ENCODE measurements at regions not wholly inside any gene's neighbourhood (a gene's known extent, or its start where the extent isn't known, plus 50 kb on each side); places are given as distances from the start of the nearest gene placed in this dataset.

DNA sequence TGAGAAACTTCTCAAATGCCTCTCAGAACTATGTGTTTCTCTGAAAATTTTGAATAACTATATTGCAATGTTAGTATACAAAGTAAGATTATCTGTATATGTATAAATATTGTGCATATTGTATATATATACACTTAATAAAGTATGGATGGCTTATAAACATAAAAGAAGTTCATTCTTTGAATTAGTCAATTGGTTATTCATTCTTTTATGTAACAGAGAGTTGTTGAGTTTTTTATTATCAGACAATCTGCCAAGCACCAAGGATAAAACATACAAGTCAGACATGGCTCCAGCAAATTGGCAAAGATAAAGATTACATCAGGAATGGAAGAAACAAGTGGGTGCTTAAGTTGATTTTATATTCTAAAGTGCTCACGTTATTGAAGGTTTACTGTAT lies 289.1 kb upstream of the EYS start:
- no peak for TF ChIP-seq YY1 (IDR thresholded peaks at IDR 0.05; ENCODE audit: low read depth)
- TF ChIP-seq EP300 (IDR thresholded peaks at IDR 0.05; ENCODE audit: borderline replicate concordance), result no peak
- no peak for TF ChIP-seq REST (IDR thresholded peaks at IDR 0.05; ENCODE audit: low read depth)
- no peak for TF ChIP-seq TAF1 (IDR thresholded peaks at IDR 0.05; ENCODE audit: low read depth)
- no peak for TF ChIP-seq NFIC (IDR thresholded peaks at IDR 0.05)
- TF ChIP-seq TEAD4 (IDR thresholded peaks at IDR 0.05), result no peak
- TF ChIP-seq FOXM1 (IDR thresholded peaks at IDR 0.05; ENCODE audit: borderline replicate concordance, low read depth), result no peak
- TF ChIP-seq, protein P1, sequence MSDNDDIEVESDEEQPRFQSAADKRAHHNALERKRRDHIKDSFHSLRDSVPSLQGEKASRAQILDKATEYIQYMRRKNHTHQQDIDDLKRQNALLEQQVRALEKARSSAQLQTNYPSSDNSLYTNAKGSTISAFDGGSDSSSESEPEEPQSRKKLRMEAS (IDR thresholded peaks at IDR 0.05), result no peak
- TF ChIP-seq ZBTB7A (IDR thresholded peaks at IDR 0.05; ENCODE audit: low read depth), result no peak
- TF ChIP-seq, protein P2, sequence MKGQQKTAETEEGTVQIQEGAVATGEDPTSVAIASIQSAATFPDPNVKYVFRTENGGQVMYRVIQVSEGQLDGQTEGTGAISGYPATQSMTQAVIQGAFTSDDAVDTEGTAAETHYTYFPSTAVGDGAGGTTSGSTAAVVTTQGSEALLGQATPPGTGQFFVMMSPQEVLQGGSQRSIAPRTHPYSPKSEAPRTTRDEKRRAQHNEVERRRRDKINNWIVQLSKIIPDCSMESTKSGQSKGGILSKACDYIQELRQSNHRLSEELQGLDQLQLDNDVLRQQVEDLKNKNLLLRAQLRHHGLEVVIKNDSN (IDR thresholded peaks at IDR 0.05), result no peak
- no peak for TF ChIP-seq CREB1 (IDR thresholded peaks at IDR 0.05; ENCODE audit: low read depth)
- no peak for TF ChIP-seq EGR1 (IDR thresholded peaks at IDR 0.05)
- no peak for TF ChIP-seq RAD21 (IDR thresholded peaks at IDR 0.05; ENCODE audit: low read depth)

DNA sequence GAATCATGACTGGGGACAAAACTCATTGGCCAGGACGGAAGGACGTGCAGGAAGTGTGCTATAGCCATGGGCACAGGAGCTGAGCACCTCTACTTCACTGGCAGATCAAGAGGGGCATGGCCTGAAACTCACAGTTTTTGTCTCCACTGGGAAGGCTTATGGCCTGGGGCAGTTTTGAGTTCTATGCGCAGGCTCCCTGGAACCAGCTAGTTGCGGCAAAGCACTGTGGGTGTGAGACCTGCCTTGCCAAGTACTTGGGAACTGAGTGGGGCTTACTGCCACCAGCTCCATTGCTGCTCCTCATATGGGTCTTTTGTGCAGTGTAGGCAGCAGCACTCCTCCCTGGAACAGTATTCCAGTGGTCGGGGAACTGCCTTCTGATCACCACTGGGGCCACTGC lies 282.6 kb upstream of the EYS start:
- no peak for TF ChIP-seq EGR1 (IDR thresholded peaks at IDR 0.05)
- no peak for TF ChIP-seq CREB1 (IDR thresholded peaks at IDR 0.05; ENCODE audit: low read depth)
- no peak for TF ChIP-seq TCF12 (IDR thresholded peaks at IDR 0.05; ENCODE audit: low read depth)
- no peak for TF ChIP-seq FOXM1 (IDR thresholded peaks at IDR 0.05; ENCODE audit: borderline replicate concordance, low read depth)
- no peak for TF ChIP-seq ZBTB7A (IDR thresholded peaks at IDR 0.05; ENCODE audit: low read depth)
- no peak for TF ChIP-seq TEAD4 (IDR thresholded peaks at IDR 0.05)
- no peak for TF ChIP-seq NFIC (IDR thresholded peaks at IDR 0.05)
- TF ChIP-seq, protein P2 (IDR thresholded peaks at IDR 0.05), result no peak
- TF ChIP-seq EP300 (IDR thresholded peaks at IDR 0.05; ENCODE audit: borderline replicate concordance), result no peak
- no peak for TF ChIP-seq CEBPB (IDR thresholded peaks at IDR 0.05)

- no peak for TF ChIP-seq YY1 (IDR thresholded peaks at IDR 0.05; ENCODE audit: low read depth)
- TF ChIP-seq EP300 (IDR thresholded peaks at IDR 0.05; ENCODE audit: borderline replicate concordance), result no peak
- no peak for TF ChIP-seq CEBPB (IDR thresholded peaks at IDR 0.05)
- TF ChIP-seq NFIC (IDR thresholded peaks at IDR 0.05), result no peak
- no peak for TF ChIP-seq CREB1 (IDR thresholded peaks at IDR 0.05; ENCODE audit: low read depth)
- TF ChIP-seq ZBTB7A (IDR thresholded peaks at IDR 0.05; ENCODE audit: low read depth), result no peak
- TF ChIP-seq, protein P2 (IDR thresholded peaks at IDR 0.05), result no peak
- TF ChIP-seq, protein P1 (IDR thresholded peaks at IDR 0.05), result no peak
- TF ChIP-seq TEAD4 (IDR thresholded peaks at IDR 0.05), result no peak
- no peak for TF ChIP-seq TAF1 (IDR thresholded peaks at IDR 0.05; ENCODE audit: low read depth)
- TF ChIP-seq RAD21 (IDR thresholded peaks at IDR 0.05; ENCODE audit: low read depth), result no peak
- no peak for TF ChIP-seq EGR1 (IDR thresholded peaks at IDR 0.05)
- TF ChIP-seq REST (IDR thresholded peaks at IDR 0.05; ENCODE audit: low read depth), result no peak
- no peak for TF ChIP-seq TCF12 (IDR thresholded peaks at IDR 0.05; ENCODE audit: low read depth)
- no peak for TF ChIP-seq FOXM1 (IDR thresholded peaks at IDR 0.05; ENCODE audit: borderline replicate concordance, low read depth)
Measured at GRCh38 chr6:65988006-65988405, 281.0 kb upstream of the EYS start.

DNA sequence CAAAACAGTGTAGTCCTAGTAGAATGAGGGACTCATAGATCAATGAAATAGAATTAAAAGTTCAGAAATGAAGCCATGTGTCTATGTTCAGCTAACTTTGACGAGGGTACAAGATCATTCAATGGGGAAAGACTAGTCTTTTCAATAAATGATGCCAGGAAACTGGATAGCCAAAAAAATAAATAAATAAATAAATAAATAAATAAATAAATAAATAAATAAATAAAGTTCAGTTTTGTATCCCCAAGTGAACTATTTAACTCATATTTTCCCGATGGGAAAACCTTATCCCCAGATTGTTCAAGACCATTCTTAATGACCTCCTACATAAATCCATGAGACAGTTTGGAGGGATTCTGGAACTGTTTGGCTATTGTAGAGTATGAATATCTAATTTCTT lies 277.1 kb upstream of the EYS start:
- TF ChIP-seq CEBPB (IDR thresholded peaks at IDR 0.05) (no peak), FOXM1 (IDR thresholded peaks at IDR 0.05; ENCODE audit: borderline replicate concordance, low read depth) (no peak), EGR1 (IDR thresholded peaks at IDR 0.05) (no peak), EP300 (IDR thresholded peaks at IDR 0.05; ENCODE audit: borderline replicate concordance) (no peak), YY1 (IDR thresholded peaks at IDR 0.05; ENCODE audit: low read depth) (no peak), ZBTB7A (IDR thresholded peaks at IDR 0.05; ENCODE audit: low read depth) (no peak), RAD21 (IDR thresholded peaks at IDR 0.05; ENCODE audit: low read depth) (no peak)
- TF ChIP-seq, protein P1 (IDR thresholded peaks at IDR 0.05), result no peak

DNA sequence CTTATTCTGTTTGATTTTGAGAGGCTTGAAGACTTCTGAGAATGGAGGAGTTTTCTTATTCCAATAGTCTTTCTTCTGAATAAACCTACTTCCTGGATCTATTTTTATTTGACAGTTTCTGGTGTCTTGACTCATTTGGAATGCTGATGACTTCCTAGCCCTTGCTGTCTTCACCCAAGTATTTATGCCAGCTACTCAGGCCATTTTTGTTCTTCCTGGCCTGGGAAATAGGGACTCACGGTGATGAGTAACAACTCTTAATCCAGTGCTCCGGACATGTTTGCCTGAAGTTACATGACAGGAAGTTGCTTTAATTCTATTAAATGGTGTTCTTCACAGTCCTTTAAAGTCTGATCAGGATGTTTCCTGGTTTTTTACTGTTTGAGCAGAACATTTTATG lies 272.1 kb upstream of the EYS start:
- no peak for TF ChIP-seq CEBPB (IDR thresholded peaks at IDR 0.05)
- TF ChIP-seq EGR1 (IDR thresholded peaks at IDR 0.05), result no peak
- TF ChIP-seq, protein P1 (IDR thresholded peaks at IDR 0.05), result no peak
- no peak for TF ChIP-seq TAF1 (IDR thresholded peaks at IDR 0.05; ENCODE audit: low read depth)
- TF ChIP-seq EP300 (IDR thresholded peaks at IDR 0.05; ENCODE audit: borderline replicate concordance), result no peak
- TF ChIP-seq CREB1 (IDR thresholded peaks at IDR 0.05; ENCODE audit: low read depth), result no peak
